GM21576 (cell line): ENCODE measurements at regions not wholly inside any gene's neighbourhood (a gene's known extent, or its start where the extent isn't known, plus 50 kb on each side); places are given as distances from the start of the nearest gene placed in this dataset.
"Not testable (repeated sequence)": the region's sequence is repeated elsewhere in the genome, so short reads cannot be mapped to it uniquely, and the experiment has no call there.

Experiments
- ATAC-seq: cut with Tn5 transposase; IDR thresholded peaks from one replicate; pipeline ENCODE4 v1.9.1; 2021; ENCODE audit warnings: mild to moderate bottlenecking, moderate library complexity; ENCODE audit not compliant: unreplicated experiment

- no peak for ATAC-seq
These were observed 57.2 kb upstream of the SEC14L1 start for GRCh38 chr17:77083531-77083930.

GRCh38 chr17:77085926-77086432 lies 54.8 kb upstream of the SEC14L1 start:
- no peak for ATAC-seq

- ATAC-seq, result peak; percentile 38
These were observed 54.2 kb upstream of the SEC14L1 start for GRCh38 chr17:77086433-77087010.

- peak; percentile 6 for ATAC-seq
These were observed 52.9 kb upstream of the SEC14L1 start for GRCh38 chr17:77087650-77088454.

GRCh38 chr17:77088455-77089123 lies 52.2 kb upstream of the SEC14L1 start:
- ATAC-seq, result peak; percentile 61

- ATAC-seq, result no peak
These were observed 51.7 kb upstream of the SEC14L1 start for GRCh38 chr17:77089124-77089490.

GRCh38 chr17:77089949-77090348 lies 50.8 kb upstream of the SEC14L1 start:
- ATAC-seq, result not testable (repeated sequence)

- no peak for ATAC-seq
These were observed 50.3 kb upstream of the SEC14L1 start for GRCh38 chr17:77090476-77090875.
